Tibial nerve (tissue), 4 donors: ENCODE measurements at regions not wholly inside any gene's neighbourhood (a gene's known extent, or its start where the extent isn't known, plus 50 kb on each side); places are given as distances from the start of the nearest gene placed in this dataset.

ENCODE experiments used
- DNase-seq, 2 donors: peaks; one replicate each; pipeline ENCODE4 v3.0.0-alpha.2; 2019; ENCODE audit warnings: low spot score in 2 of 2
- H3K27ac ChIP-seq, 4 donors: fragments of 200-600 bp; sonication (generic) in 3 of 4; one replicate each; pipeline ENCODE4 v1.5.1; 2017 to 2019; ENCODE audit warnings: mild to moderate bottlenecking in 1 of 4
- H3K27me3 ChIP-seq, 2 donors: fragments of 200-600 bp; sonication (generic) in 1 of 2; one replicate each; pipeline versions ENCODE4 v1.5.1 to v1.6.0; 2017 to 2019
- H3K36me3 ChIP-seq, 3 donors: fragments of 200-600 bp; sonication (generic); one replicate each; pipeline ENCODE4 v1.5.1; 2018 to 2019
- H3K4me1 ChIP-seq, 4 donors: fragments of 200-600 bp; sonication (generic) in 3 of 4; one replicate each; pipeline ENCODE4 v1.5.1; 2017 to 2019
- H3K4me3 ChIP-seq, 4 donors: fragments of 200-600 bp; sonication (generic) in 3 of 4; one replicate each; pipeline ENCODE4 v1.5.1; 2017 to 2019; ENCODE audit warnings: mild to moderate bottlenecking in 1 of 4, moderate library complexity in 1 of 4
- H3K9me3 ChIP-seq, 4 donors: fragments of 200-600 bp; sonication (generic) in 3 of 4; one replicate each; pipeline ENCODE4 v1.5.1; 2017 to 2019
- CTCF ChIP-seq, 5 experiments: fragments of 200-600 bp in 3 of 5; fragments of 450-650 bp in 2 of 5; sonication (generic) in 3 of 5; IDR thresholded peaks; one replicate each; pipeline ENCODE4 v1.5.1; 2016 to 2019; ENCODE audit warnings: antibody characterized with exemption in 5 of 5, mild to moderate bottlenecking in 3 of 5, moderate library complexity in 2 of 5
- EP300 ChIP-seq, 2 donors: sonication (generic); formaldehyde crosslinking; IDR thresholded peaks; one replicate each; pipeline ENCODE4 v1.6.1; 2017; ENCODE audit warnings: antibody characterized with exemption in 2 of 2, mild to moderate bottlenecking in 1 of 2
- POLR2A ChIP-seq, 2 donors: fragments of 450-650 bp; IDR thresholded peaks; one replicate each; pipeline ENCODE4 v1.6.1; 2017; ENCODE audit warnings: antibody characterized with exemption in 2 of 2, mild to moderate bottlenecking in 2 of 2, moderate library complexity in 2 of 2
- WGBS, 2 donors: methylation state at CpG; one replicate each; pipeline ENCODE4 v1.1.5; 2018; 5-methylcytosine and 5-hydroxymethylcytosine counted together

GRCh38 chr3:1664266-1664665 is 434.4 kb upstream of the CNTN4 start:
- no peak for DNase-seq
- Histone ChIP-seq H3K4me1 (no peaks in the 10 kb centered on the region), H3K27ac (no peak overlapping the region), H3K27me3 (no peaks in the 10 kb centered on the region), H3K9me3 (no peaks in the 10 kb centered on the region), H3K36me3 (no peaks in the 10 kb centered on the region), H3K4me3 (no peak overlapping the region)
- TF ChIP-seq CTCF (IDR thresholded peaks at IDR 0.05), result no peak
- 89 to 90% methylated on average over 1 of the region's 1 CpG for WGBS, 2 donors

- Histone ChIP-seq H3K36me3 (no peaks in the 10 kb centered on the region), H3K9me3 (no peaks in the 10 kb centered on the region), H3K4me3 (no peak overlapping the region), H3K4me1 (no peaks in the 10 kb centered on the region), H3K27ac (no peak overlapping the region), H3K27me3 (no peaks in the 10 kb centered on the region)
- DNase-seq, result no peak
- 97 to 98% methylated on average over 1 of the region's 1 CpG for WGBS, 2 donors
- TF ChIP-seq POLR2A (IDR thresholded peaks at IDR 0.05) (no peak), CTCF (IDR thresholded peaks at IDR 0.05) (no peak), EP300 (IDR thresholded peaks at IDR 0.05) (no peak)
These were observed 431.8 kb upstream of the CNTN4 start for GRCh38 chr3:1666865-1667264.

GRCh38 chr3:1677576-1678156 is 421.0 kb upstream of the CNTN4 start:
- Histone ChIP-seq H3K27me3 (no peaks in the 10 kb centered on the region), H3K4me1 (no peaks in the 10 kb centered on the region), H3K36me3 (no peaks in the 10 kb centered on the region), H3K27ac (no peak overlapping the region), H3K9me3 (peaks cover 0 to 12% (median 0%) of the 10 kb centered on the region in 4 donors), H3K4me3 (no peak overlapping the region)
- WGBS, 2 donors, result 36 to 38% methylated on average over 7 of the region's 7 CpGs
- no peak for TF ChIP-seq POLR2A (IDR thresholded peaks at IDR 0.05)
- TF ChIP-seq CTCF (IDR thresholded peaks at IDR 0.05), result no peak
- no peak for TF ChIP-seq EP300 (IDR thresholded peaks at IDR 0.05)
- no peak for DNase-seq

- Histone ChIP-seq H3K4me3 (no peak overlapping the region), H3K36me3 (no peaks in the 10 kb centered on the region), H3K4me1 (no peaks in the 10 kb centered on the region), H3K27me3 (no peaks in the 10 kb centered on the region), H3K27ac (no peak overlapping the region), H3K9me3 (no peaks in the 10 kb centered on the region)
- no peak for TF ChIP-seq CTCF (IDR thresholded peaks at IDR 0.05)
- TF ChIP-seq POLR2A (IDR thresholded peaks at IDR 0.05), result no peak
- no peak for TF ChIP-seq EP300 (IDR thresholded peaks at IDR 0.05)
- no peak for DNase-seq
- WGBS, 2 donors, result 88 to 94% methylated on average over 1 of the region's 1 CpG
These were observed 406.2 kb upstream of the CNTN4 start for GRCh38 chr3:1692428-1692827.

GRCh38 chr3:1693145-1693544 is 405.5 kb upstream of the CNTN4 start:
- no peaks in the 10 kb centered on the region for H3K4me1 ChIP-seq
- H3K27me3 ChIP-seq, result no peaks in the 10 kb centered on the region
- no peak overlapping the region for H3K27ac ChIP-seq
- H3K36me3 ChIP-seq, result no peaks in the 10 kb centered on the region
- no peak for DNase-seq
- H3K9me3 ChIP-seq, result no peaks in the 10 kb centered on the region
- no peak for TF ChIP-seq EP300 (IDR thresholded peaks at IDR 0.05)
- TF ChIP-seq CTCF (IDR thresholded peaks at IDR 0.05), result no peak
- TF ChIP-seq POLR2A (IDR thresholded peaks at IDR 0.05), result no peak
- no peak overlapping the region for H3K4me3 ChIP-seq
- 85 to 86% methylated on average over 2 of the region's 2 CpGs for WGBS, 2 donors
